ENCODE measurements at regions not wholly inside any gene's neighbourhood (a gene's known extent, or its start where the extent isn't known, plus 50 kb on each side); places are given as distances from the start of the nearest gene placed in this dataset.

- no peak for DNase-seq
- H3K36me3 Mint-ChIP-seq: no peaks in the 10 kb centered on the region
- peak overlapping the region; percentile 48 for H3K4me3 Mint-ChIP-seq
- CTCF ChIA-PET: no interaction called here
- H3K9me3 Mint-ChIP-seq (ENCODE audit: low read depth): peaks cover 3% of the 10 kb centered on the region
- no peaks in the 10 kb centered on the region for H3K27me3 Mint-ChIP-seq
- H3K27ac Mint-ChIP-seq: no peak overlapping the region
- no peak for ATAC-seq
- no peaks in the 10 kb centered on the region for H3K4me1 Mint-ChIP-seq
These were observed 307.9 kb upstream of the SLC35B3 start for GRCh38 chr6:8743170-8743745.

- no peak for DNase-seq
- H3K27me3 Mint-ChIP-seq: no peaks in the 10 kb centered on the region
- peaks cover 4% of the 10 kb centered on the region for H3K9me3 Mint-ChIP-seq (ENCODE audit: low read depth)
- no peak for ATAC-seq
- H3K36me3 Mint-ChIP-seq: no peaks in the 10 kb centered on the region
- CTCF ChIA-PET: no interaction called here
- no peaks in the 10 kb centered on the region for H3K4me1 Mint-ChIP-seq
- no peak overlapping the region for H3K27ac Mint-ChIP-seq
- H3K4me3 Mint-ChIP-seq: no peak overlapping the region
These were observed 304.1 kb upstream of the SLC35B3 start for GRCh38 chr6:8739454-8739853.

GRCh38 chr6:8738951-8739350 is 303.6 kb upstream of the SLC35B3 start:
- Mint-ChIP-seq H3K36me3 (no peaks in the 10 kb centered on the region), H3K4me3 (no peak overlapping the region), H3K27ac (no peak overlapping the region), H3K4me1 (no peaks in the 10 kb centered on the region), H3K9me3 (ENCODE audit: low read depth) (peaks cover 4% of the 10 kb centered on the region), H3K27me3 (no peaks in the 10 kb centered on the region)
- DNase-seq (no peak), ATAC-seq (no peak)
- CTCF ChIA-PET: no interaction called here

- DNase-seq: no peak
These were observed 301.0 kb upstream of the SLC35B3 start for GRCh38 chr6:8736156-8736895.

GRCh38 chr6:8733879-8734278 is 298.5 kb upstream of the SLC35B3 start:
- H3K4me3 Mint-ChIP-seq: no peak overlapping the region
- H3K4me1 Mint-ChIP-seq: no peaks in the 10 kb centered on the region
- H3K36me3 Mint-ChIP-seq: no peaks in the 10 kb centered on the region
- CTCF ChIA-PET: no interaction called here
- H3K27me3 Mint-ChIP-seq: no peaks in the 10 kb centered on the region
- ATAC-seq (no peak), DNase-seq (no peak)
- no peak overlapping the region for H3K27ac Mint-ChIP-seq
- H3K9me3 Mint-ChIP-seq (ENCODE audit: low read depth): peaks cover 4% of the 10 kb centered on the region

More at GRCh38 chr6:8736156-8736895, 301.0 kb upstream of the SLC35B3 start:
- no peak overlapping the region for H3K27ac Mint-ChIP-seq
- ATAC-seq: no peak
- no peaks in the 10 kb centered on the region for H3K4me1 Mint-ChIP-seq
- H3K4me3 Mint-ChIP-seq: no peak overlapping the region
- H3K36me3 Mint-ChIP-seq: no peaks in the 10 kb centered on the region
- H3K9me3 Mint-ChIP-seq (ENCODE audit: low read depth): peaks cover 4% of the 10 kb centered on the region
- H3K27me3 Mint-ChIP-seq: no peaks in the 10 kb centered on the region
- CTCF ChIA-PET: no interaction called here

- Mint-ChIP-seq H3K27me3 (no peaks in the 10 kb centered on the region), H3K4me3 (no peak overlapping the region), H3K27ac (no peak overlapping the region), H3K36me3 (no peaks in the 10 kb centered on the region), H3K9me3 (ENCODE audit: low read depth) (no peaks in the 10 kb centered on the region), H3K4me1 (no peaks in the 10 kb centered on the region)
- CTCF ChIA-PET: no interaction called here
- ATAC-seq (no peak), DNase-seq (no peak)
These were observed 296.5 kb upstream of the SLC35B3 start for GRCh38 chr6:8731874-8732273.

- CTCF ChIA-PET: no interaction called here
- no peak for DNase-seq
These were observed 275.5 kb upstream of the SLC35B3 start for GRCh38 chr6:8710668-8711431.

GRCh38 chr6:8707956-8708772 is 272.8 kb upstream of the SLC35B3 start:
- Mint-ChIP-seq H3K27me3 (no peaks in the 10 kb centered on the region), H3K4me1 (no peaks in the 10 kb centered on the region)
- DNase-seq: no peak

More at GRCh38 chr6:8710668-8711431, 275.5 kb upstream of the SLC35B3 start:
- no peak for ATAC-seq
- Mint-ChIP-seq H3K36me3 (no peaks in the 10 kb centered on the region), H3K4me3 (no peak overlapping the region), H3K4me1 (no peaks in the 10 kb centered on the region), H3K27me3 (no peaks in the 10 kb centered on the region), H3K27ac (no peak overlapping the region), H3K9me3 (ENCODE audit: low read depth) (peaks cover 2% of the 10 kb centered on the region)

GRCh38 chr6:8707369-8707768 is 272.0 kb upstream of the SLC35B3 start:
- CTCF ChIA-PET: no interaction called here
- no peaks in the 10 kb centered on the region for H3K27me3 Mint-ChIP-seq
- H3K4me1 Mint-ChIP-seq: no peaks in the 10 kb centered on the region
- peaks cover 6% of the 10 kb centered on the region for H3K9me3 Mint-ChIP-seq (ENCODE audit: low read depth)
- H3K36me3 Mint-ChIP-seq: no peaks in the 10 kb centered on the region
- ATAC-seq (no peak), DNase-seq (no peak)
- H3K4me3 Mint-ChIP-seq: no peak overlapping the region
- H3K27ac Mint-ChIP-seq: no peak overlapping the region

More at GRCh38 chr6:8707956-8708772, 272.8 kb upstream of the SLC35B3 start:
- H3K9me3 Mint-ChIP-seq (ENCODE audit: low read depth): peaks cover 2% of the 10 kb centered on the region
- no peak overlapping the region for H3K4me3 Mint-ChIP-seq
- CTCF ChIA-PET: no interaction called here
- no peaks in the 10 kb centered on the region for H3K36me3 Mint-ChIP-seq
- no peak for ATAC-seq
- H3K27ac Mint-ChIP-seq: no peak overlapping the region

- Mint-ChIP-seq H3K36me3 (no peaks in the 10 kb centered on the region), H3K4me3 (no peak overlapping the region), H3K9me3 (ENCODE audit: low read depth) (peaks cover 14% of the 10 kb centered on the region), H3K27me3 (no peaks in the 10 kb centered on the region), H3K4me1 (no peaks in the 10 kb centered on the region), H3K27ac (no peak overlapping the region)
- CTCF ChIA-PET: no interaction called here
- ATAC-seq: no peak
- no peak for DNase-seq
These were observed 270.2 kb upstream of the SLC35B3 start for GRCh38 chr6:8705435-8706020.

GRCh38 chr6:8703059-8703458 is 267.7 kb upstream of the SLC35B3 start:
- ATAC-seq: no peak
- CTCF ChIA-PET: no interaction called here
- Mint-ChIP-seq H3K27ac (no peak overlapping the region), H3K4me3 (no peak overlapping the region), H3K27me3 (no peaks in the 10 kb centered on the region), H3K4me1 (no peaks in the 10 kb centered on the region), H3K36me3 (no peaks in the 10 kb centered on the region), H3K9me3 (ENCODE audit: low read depth) (peaks cover 12% of the 10 kb centered on the region)
- no peak for DNase-seq

- CTCF ChIA-PET: no interaction called here
- no peaks in the 10 kb centered on the region for H3K36me3 Mint-ChIP-seq
- no peak for DNase-seq
These were observed 253.5 kb upstream of the SLC35B3 start for GRCh38 chr6:8688821-8689220.

GRCh38 chr6:8686077-8686476 is 250.7 kb upstream of the SLC35B3 start:
- Mint-ChIP-seq H3K4me3 (no peak overlapping the region), H3K27me3 (no peaks in the 10 kb centered on the region), H3K36me3 (no peaks in the 10 kb centered on the region), H3K4me1 (no peaks in the 10 kb centered on the region), H3K27ac (no peak overlapping the region), H3K9me3 (ENCODE audit: low read depth) (peaks cover 10% of the 10 kb centered on the region)
- DNase-seq (no peak), ATAC-seq (no peak)
- CTCF ChIA-PET: no interaction called here

More at GRCh38 chr6:8688821-8689220, 253.5 kb upstream of the SLC35B3 start:
- Mint-ChIP-seq H3K27ac (no peak overlapping the region), H3K4me1 (no peaks in the 10 kb centered on the region), H3K27me3 (no peaks in the 10 kb centered on the region), H3K9me3 (ENCODE audit: low read depth) (peaks cover 12% of the 10 kb centered on the region), H3K4me3 (no peak overlapping the region)
- ATAC-seq: no peak

All from activated CD8-positive, alpha-beta memory T cell treated with anti-CD3 and anti-CD28 coated beads, Interleukin-2, amount 10 ng/mL, durations not matched to agents 7 days and 5 days (primary cell).